ENCODE measurements at regions not wholly inside any gene's neighbourhood (a gene's known extent, or its start where the extent isn't known, plus 50 kb on each side); places are given as distances from the start of the nearest gene placed in this dataset.

DNA sequence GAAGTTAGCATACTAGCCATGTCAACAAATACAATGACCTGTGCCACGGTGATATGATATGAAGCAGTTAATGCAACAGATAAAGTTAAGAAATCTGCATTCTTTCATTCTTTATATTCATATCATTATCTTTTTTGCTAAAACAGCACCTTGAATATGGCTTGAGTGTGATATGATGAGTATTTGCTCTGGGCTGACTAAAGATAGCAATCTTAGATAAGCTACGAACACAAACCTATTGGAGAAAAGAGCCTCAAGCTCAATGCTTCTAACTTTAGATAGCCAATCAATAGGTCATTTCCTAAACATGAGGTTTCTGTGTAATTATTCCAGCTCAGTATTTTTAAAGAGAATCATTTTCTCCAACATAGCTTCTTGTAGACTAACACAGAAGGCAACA, 61.7 kb downstream of the NR2F1 start:
- TF ChIP-seq, protein P1, sequence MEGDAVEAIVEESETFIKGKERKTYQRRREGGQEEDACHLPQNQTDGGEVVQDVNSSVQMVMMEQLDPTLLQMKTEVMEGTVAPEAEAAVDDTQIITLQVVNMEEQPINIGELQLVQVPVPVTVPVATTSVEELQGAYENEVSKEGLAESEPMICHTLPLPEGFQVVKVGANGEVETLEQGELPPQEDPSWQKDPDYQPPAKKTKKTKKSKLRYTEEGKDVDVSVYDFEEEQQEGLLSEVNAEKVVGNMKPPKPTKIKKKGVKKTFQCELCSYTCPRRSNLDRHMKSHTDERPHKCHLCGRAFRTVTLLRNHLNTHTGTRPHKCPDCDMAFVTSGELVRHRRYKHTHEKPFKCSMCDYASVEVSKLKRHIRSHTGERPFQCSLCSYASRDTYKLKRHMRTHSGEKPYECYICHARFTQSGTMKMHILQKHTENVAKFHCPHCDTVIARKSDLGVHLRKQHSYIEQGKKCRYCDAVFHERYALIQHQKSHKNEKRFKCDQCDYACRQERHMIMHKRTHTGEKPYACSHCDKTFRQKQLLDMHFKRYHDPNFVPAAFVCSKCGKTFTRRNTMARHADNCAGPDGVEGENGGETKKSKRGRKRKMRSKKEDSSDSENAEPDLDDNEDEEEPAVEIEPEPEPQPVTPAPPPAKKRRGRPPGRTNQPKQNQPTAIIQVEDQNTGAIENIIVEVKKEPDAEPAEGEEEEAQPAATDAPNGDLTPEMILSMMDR (IDR thresholded peaks at IDR 0.05): no peak
- TF ChIP-seq RCOR1 (IDR thresholded peaks at IDR 0.05; ENCODE audit: low read length) (no peak), GABPA (IDR thresholded peaks at IDR 0.05; ENCODE audit: low read depth) (no peak), TCF12 (IDR thresholded peaks at IDR 0.05) (no peak), RAD21 (IDR thresholded peaks at IDR 0.05; ENCODE audit: low read length) (no peak), SMC3 (IDR thresholded peaks at IDR 0.05; ENCODE audit: low read depth, low read length) (no peak)
- TF ChIP-seq, protein P2, sequence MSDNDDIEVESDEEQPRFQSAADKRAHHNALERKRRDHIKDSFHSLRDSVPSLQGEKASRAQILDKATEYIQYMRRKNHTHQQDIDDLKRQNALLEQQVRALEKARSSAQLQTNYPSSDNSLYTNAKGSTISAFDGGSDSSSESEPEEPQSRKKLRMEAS (IDR thresholded peaks at IDR 0.05; ENCODE audit: low read depth): no peak
- TF ChIP-seq, protein P3, sequence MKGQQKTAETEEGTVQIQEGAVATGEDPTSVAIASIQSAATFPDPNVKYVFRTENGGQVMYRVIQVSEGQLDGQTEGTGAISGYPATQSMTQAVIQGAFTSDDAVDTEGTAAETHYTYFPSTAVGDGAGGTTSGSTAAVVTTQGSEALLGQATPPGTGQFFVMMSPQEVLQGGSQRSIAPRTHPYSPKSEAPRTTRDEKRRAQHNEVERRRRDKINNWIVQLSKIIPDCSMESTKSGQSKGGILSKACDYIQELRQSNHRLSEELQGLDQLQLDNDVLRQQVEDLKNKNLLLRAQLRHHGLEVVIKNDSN (IDR thresholded peaks at IDR 0.05; ENCODE audit: borderline replicate concordance, low read depth): no peak
